B cell (primary cell): ENCODE measurements at regions not wholly inside any gene's neighbourhood (a gene's known extent, or its start where the extent isn't known, plus 50 kb on each side); places are given as distances from the start of the nearest gene placed in this dataset.

Experiments
- ATAC-seq: fragments of 200-7000 bp; cut with Tn5 transposase; one replicate; pipeline ENCODE4 v1.10.0; 2021; ENCODE audit warnings: low read depth, mild to moderate bottlenecking, moderate number of reproducible peaks, moderate library complexity
- CTCF ChIA-PET: fragments of 350-600 bp; sonication (Branson Sonifier 250); formaldehyde crosslinking; loops from one replicate; lab custom pipeline; 2021; ENCODE audit warnings: antibody characterized with exemption, inconsistent platforms; lab: Charles Lee
- POLR2A ChIA-PET: fragments of 350-600 bp; sonication (Branson Sonifier 250); formaldehyde crosslinking; loops from one replicate; lab custom pipeline; 2021; ENCODE audit warnings: antibody characterized with exemption; lab: Charles Lee
- DNase-seq: peaks from one replicate; pipeline ENCODE4 v3.0.0; 2013
- H2AFZ ChIP-seq: 2 replicates; pipeline ENCODE4 v1.6.1; 2012; ENCODE audit warnings: mild to moderate bottlenecking, low read depth, low read length; ENCODE audit not compliant: insufficient read depth, poor library complexity, severe bottlenecking
- H3K27ac ChIP-seq, 2 donors: 1 replicate in 1 of 2; 2 replicates in 1 of 2; pipeline ENCODE4 v1.5.1; 2012 to 2013; ENCODE audit warnings: low read length in 2 of 2, mild to moderate bottlenecking in 2 of 2, moderate library complexity in 1 of 2
- H3K27me3 ChIP-seq, 4 experiments: fragments of 200-600 bp in 1 of 4; sonication (generic) in 1 of 4; replicated peaks in 1 of 4; 1 replicate in 2 of 4; 2 replicates in 2 of 4; pipeline versions ENCODE4 v1.6.1 to v1.7.0; 2013 to 2016; ENCODE audit warnings: low read length in 3 of 4, mild to moderate bottlenecking in 2 of 4, mixed read lengths in 1 of 4, moderate library complexity in 1 of 4; ENCODE audit not compliant: insufficient read depth in 4 of 4, control insufficient read depth in 3 of 4; ENCODE audit errors: control extremely low read depth in 1 of 4
- H3K36me3 ChIP-seq, 2 experiments: replicated peaks in 1 of 2; 1 replicate in 1 of 2; 2 replicates in 1 of 2; pipeline versions ENCODE4 v1.6.1 to v1.7.1; 2013; ENCODE audit warnings: low read length in 1 of 2; ENCODE audit not compliant: insufficient read depth in 2 of 2, control insufficient read depth in 1 of 2; ENCODE audit errors: control extremely low read depth in 1 of 2, extremely low read depth in 1 of 2
- H3K4me1 ChIP-seq, 2 donors: fragments of 200-600 bp in 1 of 2; sonication (generic) in 1 of 2; 1 replicate in 1 of 2; 2 replicates in 1 of 2; pipeline versions ENCODE4 v1.5.1 to v1.6.1; 2013 to 2017; ENCODE audit warnings: low read length in 2 of 2; ENCODE audit not compliant: control insufficient read depth in 2 of 2, insufficient read depth in 2 of 2
- H3K4me2 ChIP-seq: replicated peaks from 2 replicates; pipeline ENCODE3; 2012; ENCODE audit warnings: mild to moderate bottlenecking, low read depth, low read length; ENCODE audit not compliant: poor library complexity, severe bottlenecking
- H3K4me3 ChIP-seq, 5 experiments: fragments of 200-600 bp in 1 of 5; sonication (generic) in 1 of 5; 1 replicate in 3 of 5; 2 replicates in 2 of 5; pipeline versions ENCODE4 v1.5.1 to v1.7.0; 2011 to 2016; ENCODE audit warnings: low read length in 4 of 5, mild to moderate bottlenecking in 4 of 5, low read depth in 2 of 5, control low read depth in 1 of 5, moderate library complexity in 1 of 5; ENCODE audit not compliant: insufficient read depth in 1 of 5; ENCODE audit errors: control extremely low read depth in 1 of 5, extremely low read depth in 1 of 5
- H3K79me2 ChIP-seq: fragments of 200-600 bp; sonication (generic); one replicate; pipeline ENCODE4 v1.6.0; 2016; ENCODE audit warnings: low read length; ENCODE audit not compliant: control insufficient read depth, insufficient read depth
- H3K9ac ChIP-seq: fragments of 200-600 bp; sonication (generic); 2 replicates; pipeline ENCODE4 v1.6.1; 2017; ENCODE audit warnings: mild to moderate bottlenecking, low read length, moderate library complexity
- H3K9me3 ChIP-seq, 3 donors: one replicate each; pipeline versions ENCODE4 v1.6.1 to v1.7.1; 2013; ENCODE audit warnings: low read length in 2 of 3; ENCODE audit not compliant: control insufficient read depth in 2 of 3, insufficient read depth in 1 of 3; ENCODE audit errors: control extremely low read depth in 1 of 3
- H4K20me1 ChIP-seq: 2 replicates; pipeline ENCODE4 v1.6.0; 2012; ENCODE audit warnings: mild to moderate bottlenecking, low read length; ENCODE audit not compliant: insufficient read depth, control insufficient read depth, poor library complexity, severe bottlenecking
- H3K27ac Mint-ChIP-seq: one replicate; pipeline ENCODE4 v1.8.0; 2021; ENCODE audit warnings: mixed read lengths
- H3K27me3 Mint-ChIP-seq: one replicate; pipeline ENCODE4 v1.8.0; 2021; ENCODE audit warnings: mixed read lengths
- H3K4me1 Mint-ChIP-seq: one replicate; pipeline ENCODE4 v1.8.0; 2021; ENCODE audit warnings: mixed read lengths
- H3K4me3 Mint-ChIP-seq: one replicate; pipeline ENCODE4 v1.8.0; 2021; ENCODE audit warnings: mixed read lengths
- H3K9me3 Mint-ChIP-seq: one replicate; pipeline ENCODE4 v1.8.0; 2022; ENCODE audit warnings: mixed read lengths; ENCODE audit not compliant: insufficient read depth
- CTCF ChIP-seq: fragments of 200-600 bp; IDR thresholded peaks from one replicate; pipeline ENCODE4 v1.8.0; 2022; ENCODE audit warnings: antibody characterized with exemption, mild to moderate bottlenecking
- EZH2 ChIP-seq: IDR thresholded peaks from 2 replicates; pipeline ENCODE4 v1.6.1; 2012; ENCODE audit warnings: borderline replicate concordance, low read depth, mild to moderate bottlenecking, moderate library complexity, low read length; ENCODE audit not compliant: insufficient read depth, poor library complexity, severe bottlenecking
- WGBS: methylation state at CpG from one replicate; pipeline ENCODE4 v1.1.5; 2013; ENCODE audit warnings: missing lambda C conversion rate; ENCODE audit not compliant: insufficient coverage; 5-methylcytosine and 5-hydroxymethylcytosine counted together
- intact Hi-C: fragments of 100-400 bp; cut with micrococcal nuclease; formaldehyde crosslinking; loops from one replicate; pipeline ENCODE4 v1.10.0; 2022

GRCh38 chr9:16223074-16223871 lies 647.2 kb downstream of the BNC2 start:
- no peak for ATAC-seq
- no peak overlapping the region for H3K4me2 ChIP-seq

More at GRCh38 chr9:16223074-16223871, 647.2 kb downstream of the BNC2 start:
- Histone ChIP-seq H4K20me1 (no peaks in the 10 kb centered on the region), H3K4me3 (no peak overlapping the region), H2AFZ (no peak overlapping the region), H3K9ac (no peak overlapping the region), H3K36me3 (no peaks in the 10 kb centered on the region), H3K27ac (no peak overlapping the region), H3K79me2 (no peaks in the 10 kb centered on the region), H3K27me3 (no peaks in the 10 kb centered on the region), H3K4me1 (no peaks in the 10 kb centered on the region), H3K9me3 (peaks cover 0 to 12% (median 0%) of the 10 kb centered on the region in 3 donors)
- no peak for TF ChIP-seq CTCF
- TF ChIP-seq EZH2, result no peak
- no peaks in the 10 kb centered on the region for H3K9me3 Mint-ChIP-seq
- H3K4me1 Mint-ChIP-seq, result no peaks in the 10 kb centered on the region
- ChIA-PET POLR2A (no interaction called here), CTCF (no interaction called here)
- no peak for DNase-seq
- H3K27ac Mint-ChIP-seq, result no peak overlapping the region
- WGBS, result 88% methylated on average over 17 of the region's 17 CpGs
- H3K27me3 Mint-ChIP-seq, result no peaks in the 10 kb centered on the region
- intact Hi-C loops, result no loop called here
- no peak overlapping the region for H3K4me3 Mint-ChIP-seq
